MCF 10A (cell line): ENCODE measurements at regions not wholly inside any gene's neighbourhood (a gene's known extent, or its start where the extent isn't known, plus 50 kb on each side); places are given as distances from the start of the nearest gene placed in this dataset.
A peak's percentile ranks its signal among the peaks of the same experiment; 100 is the strongest.

Source experiments
- BruUV-seq: library from RNA; stranded (reverse); fragments of 400-500 nt; replicated peaks from 2 replicates; lab custom pipeline; 2021; lab: Mats Ljungman, UMichigan
- CTCF ChIA-PET: fragments of 300-600 bp; sonication (Branson Sonifier 250); formaldehyde crosslinking; extraction: SDS; loops from one replicate; lab custom pipeline; 2021; ENCODE audit warnings: antibody characterized with exemption, inconsistent platforms; lab: Yijun Ruan, JAX
- POLR2A ChIA-PET: fragments of 300-600, 350-650 bp; sonication (Branson Sonifier 250); formaldehyde crosslinking; extraction: SDS; loops from one replicate; lab custom pipeline; 2020; ENCODE audit warnings: antibody characterized with exemption, inconsistent platforms; lab: Yijun Ruan, JAX
- DNase-seq: peaks from one replicate; pipeline ENCODE4 v3.0.0-alpha.2; 2018; ENCODE audit not compliant: unreplicated experiment
- H3K27ac Mint-ChIP-seq: one replicate; pipeline ENCODE4 v1.8.0; 2022; ENCODE audit warnings: mild to moderate bottlenecking, low read depth, mixed read lengths; ENCODE audit not compliant: unreplicated experiment
- H3K27me3 Mint-ChIP-seq: one replicate; pipeline ENCODE4 v1.8.0; 2022; ENCODE audit warnings: mixed read lengths; ENCODE audit not compliant: insufficient read depth, unreplicated experiment
- H3K36me3 Mint-ChIP-seq: one replicate; pipeline ENCODE4 v1.8.0; 2022; ENCODE audit warnings: mild to moderate bottlenecking, moderate library complexity, mixed read lengths; ENCODE audit not compliant: insufficient read depth, unreplicated experiment
- H3K4me1 Mint-ChIP-seq: one replicate; pipeline ENCODE4 v1.8.0; 2022; ENCODE audit warnings: mixed read lengths; ENCODE audit not compliant: insufficient read depth, unreplicated experiment
- H3K4me3 Mint-ChIP-seq: one replicate; pipeline ENCODE4 v1.8.0; 2022; ENCODE audit warnings: mild to moderate bottlenecking, moderate library complexity, mixed read lengths; ENCODE audit not compliant: unreplicated experiment
- H3K9me3 Mint-ChIP-seq: one replicate; pipeline ENCODE4 v1.8.0; 2022; ENCODE audit warnings: mixed read lengths; ENCODE audit not compliant: unreplicated experiment
- CTCF ChIP-seq: fragments of 200-600 bp; IDR thresholded peaks from one replicate; pipeline ENCODE4 v1.8.0; 2022; ENCODE audit warnings: antibody characterized with exemption, mild to moderate bottlenecking; ENCODE audit not compliant: unreplicated experiment
- intact Hi-C: fragments of 100-400 bp; cut with micrococcal nuclease; formaldehyde crosslinking; loops from 2 replicates; pipeline ENCODE4 v1.14.1; 2022

GRCh38 chr4:41819621-41820020 lies 71.1 kb upstream of the PHOX2B start:
- POLR2A ChIA-PET: interaction anchor here (0.6 kb wide), 1 partner anchor 17 kb away, joined by 3 read pairs; no protein-coding TSS in a partner anchor
- H3K9me3 Mint-ChIP-seq: no peaks in the 10 kb centered on the region
- no peak overlapping the region for H3K4me3 Mint-ChIP-seq
- CTCF ChIA-PET: interaction anchor here (0.7 to 0.9 kb wide), 2 partner anchors 14 to 120 kb away, joined by 3 read pairs; no protein-coding TSS in a partner anchor
- TF ChIP-seq CTCF: no peak
- H3K4me1 Mint-ChIP-seq: no peaks in the 10 kb centered on the region
- peak; percentile 40 for DNase-seq
- intact Hi-C loops: no loop called here
- H3K27me3 Mint-ChIP-seq: no peaks in the 10 kb centered on the region
- BruUV-seq: no TSS peak
- no peaks in the 10 kb centered on the region for H3K36me3 Mint-ChIP-seq
- no peak overlapping the region for H3K27ac Mint-ChIP-seq

GRCh38 chr4:41815473-41815872 lies 66.9 kb upstream of the PHOX2B start:
- Mint-ChIP-seq H3K4me1 (peaks cover 10% of the 10 kb centered on the region), H3K36me3 (no peaks in the 10 kb centered on the region), H3K9me3 (no peaks in the 10 kb centered on the region), H3K4me3 (no peak overlapping the region), H3K27me3 (no peaks in the 10 kb centered on the region), H3K27ac (no peak overlapping the region)
- no TSS peak for BruUV-seq
- ChIA-PET POLR2A (no interaction called here), CTCF (interaction anchor here (0.7 to 0.9 kb wide), 2 partner anchors 122 to 332 kb away, joined by 3 read pairs; no protein-coding TSS in a partner anchor)
- intact Hi-C loops: no loop called here
- DNase-seq: peak; percentile 35
- TF ChIP-seq CTCF: no peak

GRCh38 chr4:41814565-41814964 lies 66.0 kb upstream of the PHOX2B start:
- H3K27me3 Mint-ChIP-seq: no peaks in the 10 kb centered on the region
- no TSS peak for BruUV-seq
- H3K27ac Mint-ChIP-seq: no peak overlapping the region
- H3K4me1 Mint-ChIP-seq: peaks cover 10% of the 10 kb centered on the region
- ChIA-PET POLR2A (no interaction called here), CTCF (interaction anchor here (0.9 kb wide), 1 partner anchor 121 kb away, joined by 3 read pairs; no protein-coding TSS in a partner anchor)
- no peak overlapping the region for H3K4me3 Mint-ChIP-seq
- no peaks in the 10 kb centered on the region for H3K36me3 Mint-ChIP-seq
- intact Hi-C loops: no loop called here
- no peak for DNase-seq
- TF ChIP-seq CTCF: no peak
- no peaks in the 10 kb centered on the region for H3K9me3 Mint-ChIP-seq

GRCh38 chr4:41806807-41807206 lies 58.3 kb upstream of the PHOX2B start:
- H3K9me3 Mint-ChIP-seq: peaks cover 5% of the 10 kb centered on the region
- H3K27me3 Mint-ChIP-seq: no peaks in the 10 kb centered on the region
- DNase-seq: no peak
- H3K4me3 Mint-ChIP-seq: no peak overlapping the region
- POLR2A ChIA-PET: no interaction called here
- no peak for TF ChIP-seq CTCF
- intact Hi-C loops: no loop called here
- H3K36me3 Mint-ChIP-seq: no peaks in the 10 kb centered on the region
- BruUV-seq: no TSS peak
- H3K27ac Mint-ChIP-seq: no peak overlapping the region
- no peaks in the 10 kb centered on the region for H3K4me1 Mint-ChIP-seq
- CTCF ChIA-PET: no interaction called here
